GM21447 (cell line): ENCODE measurements at regions not wholly inside any gene's neighbourhood (a gene's known extent, or its start where the extent isn't known, plus 50 kb on each side); places are given as distances from the start of the nearest gene placed in this dataset.
A peak's percentile ranks its signal among the peaks of the same experiment; 100 is the strongest.

Experiments used
- ATAC-seq: cut with Tn5 transposase; IDR thresholded peaks from one replicate; pipeline ENCODE4 v1.9.1; 2021; ENCODE audit not compliant: unreplicated experiment

GRCh38 chr4:35734381-35735098 is 509.8 kb downstream of the ARAP2 start:
- peak; percentile 54 for ATAC-seq

- no peak for ATAC-seq
These were observed 505.0 kb downstream of the ARAP2 start for GRCh38 chr4:35739308-35739707.

- ATAC-seq, result no peak
These were observed 490.3 kb downstream of the ARAP2 start for GRCh38 chr4:35754047-35754446.

- no peak for ATAC-seq
These were observed 486.5 kb downstream of the ARAP2 start for GRCh38 chr4:35757836-35758235.

GRCh38 chr4:35760807-35761206 is 483.5 kb downstream of the ARAP2 start:
- ATAC-seq, result no peak

- no peak for ATAC-seq
These were observed 472.7 kb downstream of the ARAP2 start for GRCh38 chr4:35771571-35771970.

GRCh38 chr4:35772291-35772690 is 472.0 kb downstream of the ARAP2 start:
- ATAC-seq, result no peak

- ATAC-seq, result no peak
These were observed 454.3 kb downstream of the ARAP2 start for GRCh38 chr4:35789899-35790574.

GRCh38 chr4:35793045-35793722 is 451.1 kb downstream of the ARAP2 start:
- no peak for ATAC-seq

- ATAC-seq, result no peak
These were observed 450.5 kb downstream of the ARAP2 start for GRCh38 chr4:35793766-35794165.

GRCh38 chr4:35800669-35801068 is 443.6 kb downstream of the ARAP2 start:
- no peak for ATAC-seq

GRCh38 chr4:35802644-35803043 is 441.7 kb downstream of the ARAP2 start:
- no peak for ATAC-seq

- no peak for ATAC-seq
These were observed 425.8 kb downstream of the ARAP2 start for GRCh38 chr4:35818520-35818919.

- ATAC-seq, result no peak
These were observed 424.3 kb downstream of the ARAP2 start for GRCh38 chr4:35820003-35820402.

GRCh38 chr4:35824231-35824630 is 420.1 kb downstream of the ARAP2 start:
- ATAC-seq, result no peak

- ATAC-seq, result no peak
These were observed 408.4 kb downstream of the ARAP2 start for GRCh38 chr4:35835893-35836292.

- ATAC-seq, result no peak
These were observed 407.7 kb downstream of the ARAP2 start for GRCh38 chr4:35836596-35836995.

GRCh38 chr4:35867057-35867456 is 377.3 kb downstream of the ARAP2 start:
- no peak for ATAC-seq

GRCh38 chr4:35872273-35872672 is 372.0 kb downstream of the ARAP2 start:
- ATAC-seq, result no peak

- no peak for ATAC-seq
These were observed 364.8 kb downstream of the ARAP2 start for GRCh38 chr4:35879479-35879878.

- no peak for ATAC-seq
These were observed 361.2 kb downstream of the ARAP2 start for GRCh38 chr4:35883108-35883507.
